ENCODE measurements at regions not wholly inside any gene's neighbourhood (a gene's known extent, or its start where the extent isn't known, plus 50 kb on each side); places are given as distances from the start of the nearest gene placed in this dataset.

GRCh38 chr9:115194216-115194615, 76.3 kb upstream of the TNC start:
- no peak overlapping the region for H3K4me3 Mint-ChIP-seq
- H3K36me3 Mint-ChIP-seq (ENCODE audit: low read depth): no peaks in the 10 kb centered on the region
- ChIA-PET CTCF (no interaction called here), POLR2A (no interaction called here)
- H3K27ac Mint-ChIP-seq: no peak overlapping the region
- peaks cover 40% of the 10 kb centered on the region for H3K27me3 Mint-ChIP-seq
- TF ChIP-seq, protein P1, sequence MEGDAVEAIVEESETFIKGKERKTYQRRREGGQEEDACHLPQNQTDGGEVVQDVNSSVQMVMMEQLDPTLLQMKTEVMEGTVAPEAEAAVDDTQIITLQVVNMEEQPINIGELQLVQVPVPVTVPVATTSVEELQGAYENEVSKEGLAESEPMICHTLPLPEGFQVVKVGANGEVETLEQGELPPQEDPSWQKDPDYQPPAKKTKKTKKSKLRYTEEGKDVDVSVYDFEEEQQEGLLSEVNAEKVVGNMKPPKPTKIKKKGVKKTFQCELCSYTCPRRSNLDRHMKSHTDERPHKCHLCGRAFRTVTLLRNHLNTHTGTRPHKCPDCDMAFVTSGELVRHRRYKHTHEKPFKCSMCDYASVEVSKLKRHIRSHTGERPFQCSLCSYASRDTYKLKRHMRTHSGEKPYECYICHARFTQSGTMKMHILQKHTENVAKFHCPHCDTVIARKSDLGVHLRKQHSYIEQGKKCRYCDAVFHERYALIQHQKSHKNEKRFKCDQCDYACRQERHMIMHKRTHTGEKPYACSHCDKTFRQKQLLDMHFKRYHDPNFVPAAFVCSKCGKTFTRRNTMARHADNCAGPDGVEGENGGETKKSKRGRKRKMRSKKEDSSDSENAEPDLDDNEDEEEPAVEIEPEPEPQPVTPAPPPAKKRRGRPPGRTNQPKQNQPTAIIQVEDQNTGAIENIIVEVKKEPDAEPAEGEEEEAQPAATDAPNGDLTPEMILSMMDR (IDR thresholded peaks at IDR 0.05): no peak
- H3K4me1 Mint-ChIP-seq (ENCODE audit: low read depth): no peaks in the 10 kb centered on the region
- ATAC-seq: no peak
- intact Hi-C loops (cut with micrococcal nuclease): no loop called here
- H3K9me3 Mint-ChIP-seq: peaks cover 5% of the 10 kb centered on the region
- DNase-seq: no peak

- no peak overlapping the region for H3K27ac Mint-ChIP-seq
- intact Hi-C loops (cut with micrococcal nuclease): no loop called here
- H3K4me3 Mint-ChIP-seq: no peak overlapping the region
- TF ChIP-seq, protein P1 (IDR thresholded peaks at IDR 0.05): no peak
- no peaks in the 10 kb centered on the region for H3K4me1 Mint-ChIP-seq (ENCODE audit: low read depth)
- no peak for DNase-seq
- ChIA-PET POLR2A (no interaction called here), CTCF (no interaction called here)
- ATAC-seq: no peak
- H3K36me3 Mint-ChIP-seq (ENCODE audit: low read depth): no peaks in the 10 kb centered on the region
- peaks cover 2% of the 10 kb centered on the region for H3K9me3 Mint-ChIP-seq
- H3K27me3 Mint-ChIP-seq: peaks cover 44% of the 10 kb centered on the region
These were observed 78.0 kb upstream of the TNC start for GRCh38 chr9:115195912-115196311.

- TF ChIP-seq, protein P1 (IDR thresholded peaks at IDR 0.05): no peak
- Mint-ChIP-seq H3K4me1 (ENCODE audit: low read depth) (no peaks in the 10 kb centered on the region), H3K27ac (no peak overlapping the region), H3K9me3 (no peaks in the 10 kb centered on the region), H3K36me3 (ENCODE audit: low read depth) (no peaks in the 10 kb centered on the region), H3K27me3 (peaks cover 50% of the 10 kb centered on the region), H3K4me3 (no peak overlapping the region)
- ChIA-PET POLR2A (no interaction called here), CTCF (no interaction called here)
- intact Hi-C loops (cut with micrococcal nuclease): no loop called here
- ATAC-seq (no peak), DNase-seq (no peak)
These were observed 79.0 kb upstream of the TNC start for GRCh38 chr9:115196919-115197318.

DNA sequence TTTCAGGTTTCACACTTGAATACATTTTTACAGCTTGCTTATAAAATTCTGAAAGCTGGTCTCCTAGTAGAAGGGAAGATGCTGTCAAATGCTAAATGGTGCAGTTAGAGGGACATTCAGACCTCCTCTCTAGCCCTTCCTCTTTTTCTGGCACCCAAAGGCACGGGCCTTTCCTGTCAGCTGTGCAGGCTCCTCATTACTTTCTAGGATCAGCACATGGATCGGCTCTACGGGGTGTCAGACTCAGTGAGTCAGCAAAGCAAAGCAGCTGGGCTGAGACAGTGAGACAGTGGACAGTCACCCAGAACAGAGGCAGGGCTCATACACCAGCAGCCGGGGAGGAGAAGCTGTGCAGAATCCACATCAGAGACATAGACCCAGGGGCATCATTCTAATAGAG, 80.0 kb upstream of the TNC start:
- intact Hi-C loops (cut with micrococcal nuclease): no loop called here
- ATAC-seq (no peak), DNase-seq (no peak)
- H3K36me3 Mint-ChIP-seq (ENCODE audit: low read depth): no peaks in the 10 kb centered on the region
- H3K4me3 Mint-ChIP-seq: no peak overlapping the region
- no peaks in the 10 kb centered on the region for H3K4me1 Mint-ChIP-seq (ENCODE audit: low read depth)
- POLR2A ChIA-PET: no interaction called here
- TF ChIP-seq, protein P1 (IDR thresholded peaks at IDR 0.05): no peak
- CTCF ChIA-PET: no interaction called here
- H3K9me3 Mint-ChIP-seq: no peaks in the 10 kb centered on the region
- no peak overlapping the region for H3K27ac Mint-ChIP-seq
- H3K27me3 Mint-ChIP-seq: peaks cover 49% of the 10 kb centered on the region

DNA sequence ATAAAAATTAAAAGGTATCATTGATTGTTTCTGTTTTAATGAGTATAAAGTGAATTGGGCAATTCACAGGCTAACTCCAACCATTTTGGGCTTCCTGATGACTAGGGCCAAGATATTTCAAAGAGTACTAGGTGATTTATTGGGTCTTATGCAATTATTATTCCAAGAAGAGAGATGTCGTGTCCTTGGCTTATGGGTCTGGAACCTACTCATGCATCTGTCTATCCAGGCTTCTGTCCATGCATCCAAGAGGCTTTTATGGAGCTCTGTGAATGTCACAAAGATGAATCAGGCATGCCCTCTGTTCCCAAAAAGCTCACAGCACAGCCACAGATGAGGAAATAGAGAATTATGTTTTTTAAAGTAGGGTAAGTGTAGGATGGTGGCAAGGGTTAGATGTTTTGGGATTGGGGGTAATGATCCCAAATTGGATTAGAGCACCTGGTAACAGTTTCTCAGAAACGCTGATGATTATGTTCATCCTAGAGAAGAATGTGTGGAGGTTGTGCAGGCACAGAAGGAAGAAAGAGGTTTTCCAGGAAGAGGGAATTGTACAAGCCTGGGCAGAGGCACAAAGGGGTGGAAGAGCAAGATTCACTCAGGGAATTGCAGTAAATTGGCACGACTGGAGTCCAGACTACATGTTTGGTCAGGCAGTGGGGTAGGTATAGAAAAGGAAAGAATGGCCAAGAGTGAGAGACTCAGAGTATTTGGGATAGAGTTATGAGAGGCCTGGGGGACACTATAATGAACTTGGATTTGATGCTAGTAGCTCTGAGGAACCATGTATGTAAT, 83.0 kb upstream of the TNC start:
- intact Hi-C loops (cut with micrococcal nuclease): no loop called here
- Mint-ChIP-seq H3K4me1 (ENCODE audit: low read depth) (peaks cover 6% of the 10 kb centered on the region), H3K9me3 (no peaks in the 10 kb centered on the region), H3K4me3 (no peak overlapping the region), H3K27me3 (peaks cover 41% of the 10 kb centered on the region), H3K36me3 (ENCODE audit: low read depth) (no peaks in the 10 kb centered on the region), H3K27ac (no peak overlapping the region)
- DNase-seq (no peak), ATAC-seq (no peak)
- TF ChIP-seq, protein P1 (IDR thresholded peaks at IDR 0.05): no peak
- ChIA-PET CTCF (no interaction called here), POLR2A (no interaction called here)

Measured in activated CD8-positive, alpha-beta T cell treated with anti-CD3 and anti-CD28 coated beads for 36 hours (primary cell).